ENCODE measurements at regions not wholly inside any gene's neighbourhood (a gene's known extent, or its start where the extent isn't known, plus 50 kb on each side); places are given as distances from the start of the nearest gene placed in this dataset.

DNA sequence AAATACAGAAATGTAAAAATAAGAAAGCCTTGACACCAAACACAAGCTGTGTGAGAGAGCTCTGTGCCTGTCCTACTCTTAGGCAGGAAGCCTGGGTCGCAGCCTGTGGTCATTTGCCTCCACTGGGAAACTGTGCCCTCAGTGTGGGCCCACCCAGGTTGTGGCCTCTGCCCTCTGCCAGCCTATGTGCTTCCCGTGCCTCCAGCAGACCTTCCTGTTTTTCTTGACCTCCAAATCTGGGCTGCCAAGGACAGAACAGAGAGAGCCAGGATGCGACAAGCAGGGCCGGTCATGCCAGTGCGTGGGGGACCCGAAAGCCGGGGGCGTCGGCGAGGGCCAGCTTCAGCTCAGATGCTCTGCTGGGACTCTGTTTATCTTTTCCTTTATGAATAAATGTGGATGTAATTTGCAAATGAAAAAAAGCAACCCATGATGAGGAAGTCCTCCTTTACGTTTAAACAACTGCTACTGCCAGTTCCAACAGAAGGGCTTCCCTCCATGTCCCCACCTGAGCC lies 189.2 kb upstream of the EXOC2 start:
- no peak overlapping the region for H3K4me3 ChIP-seq (ENCODE audit: low read depth in 1 of 2, low read length in 2 of 2)
- H3K4me2 ChIP-seq (ENCODE audit: insufficient read depth, low read length): no peak overlapping the region
- H2AFZ ChIP-seq (ENCODE audit: low read depth, low read length): no peak overlapping the region
- DNase-seq: no peak
- H4K20me1 ChIP-seq (ENCODE audit: insufficient read depth, low read length): no peaks in the 10 kb centered on the region
- no peak for ATAC-seq (ENCODE audit: insufficient read depth, low read depth)
- H3K79me2 ChIP-seq (ENCODE audit: insufficient read depth, low read length): no peaks in the 10 kb centered on the region
- no peaks in the 10 kb centered on the region for H3K36me3 ChIP-seq (ENCODE audit: insufficient read depth, low read length)
- TF ChIP-seq, protein P1, sequence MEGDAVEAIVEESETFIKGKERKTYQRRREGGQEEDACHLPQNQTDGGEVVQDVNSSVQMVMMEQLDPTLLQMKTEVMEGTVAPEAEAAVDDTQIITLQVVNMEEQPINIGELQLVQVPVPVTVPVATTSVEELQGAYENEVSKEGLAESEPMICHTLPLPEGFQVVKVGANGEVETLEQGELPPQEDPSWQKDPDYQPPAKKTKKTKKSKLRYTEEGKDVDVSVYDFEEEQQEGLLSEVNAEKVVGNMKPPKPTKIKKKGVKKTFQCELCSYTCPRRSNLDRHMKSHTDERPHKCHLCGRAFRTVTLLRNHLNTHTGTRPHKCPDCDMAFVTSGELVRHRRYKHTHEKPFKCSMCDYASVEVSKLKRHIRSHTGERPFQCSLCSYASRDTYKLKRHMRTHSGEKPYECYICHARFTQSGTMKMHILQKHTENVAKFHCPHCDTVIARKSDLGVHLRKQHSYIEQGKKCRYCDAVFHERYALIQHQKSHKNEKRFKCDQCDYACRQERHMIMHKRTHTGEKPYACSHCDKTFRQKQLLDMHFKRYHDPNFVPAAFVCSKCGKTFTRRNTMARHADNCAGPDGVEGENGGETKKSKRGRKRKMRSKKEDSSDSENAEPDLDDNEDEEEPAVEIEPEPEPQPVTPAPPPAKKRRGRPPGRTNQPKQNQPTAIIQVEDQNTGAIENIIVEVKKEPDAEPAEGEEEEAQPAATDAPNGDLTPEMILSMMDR (IDR thresholded peaks at IDR 0.05; ENCODE audit: borderline replicate concordance, extremely low read depth, low read length, poor library complexity, severe bottlenecking): no peak
- TF ChIP-seq EZH2 (IDR thresholded peaks at IDR 0.05; ENCODE audit: borderline replicate concordance, low read depth, low read length, severe bottlenecking): no peak
- no peak overlapping the region for H3K9ac ChIP-seq (ENCODE audit: low read depth, low read length)
- peaks cover 11% of the 10 kb centered on the region for H3K27me3 ChIP-seq (ENCODE audit: insufficient read depth, low read length, poor library complexity)
- no peaks in the 10 kb centered on the region for H3K9me3 ChIP-seq (ENCODE audit: insufficient read depth, low read length, severe bottlenecking)
- H3K4me1 ChIP-seq (ENCODE audit: insufficient read depth, low read length): no peaks in the 10 kb centered on the region
- H3K27ac ChIP-seq (ENCODE audit: low read length): no peak overlapping the region

DNA sequence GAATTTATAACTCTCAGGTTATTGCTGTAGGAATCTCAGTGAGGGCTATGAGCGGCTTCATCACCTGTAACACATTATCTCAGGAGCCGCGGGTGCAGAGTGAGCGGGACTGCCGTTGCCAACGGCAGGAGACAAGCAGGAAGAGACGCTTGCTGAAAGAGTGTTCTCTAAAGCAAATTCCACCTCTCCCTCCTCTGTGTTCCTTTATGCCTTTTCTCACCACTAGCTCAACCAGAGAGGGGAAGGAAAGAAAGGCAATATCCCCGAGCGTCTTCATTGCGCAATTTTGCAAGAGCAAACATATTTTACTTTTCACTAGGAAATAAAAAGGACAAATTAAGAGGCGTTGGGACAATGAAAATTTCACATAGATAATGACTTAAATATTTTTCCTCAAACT lies 185.2 kb upstream of the EXOC2 start:
- ATAC-seq (ENCODE audit: insufficient read depth, low read depth) (no peak), DNase-seq (no peak)
- no peak overlapping the region for H3K27ac ChIP-seq (ENCODE audit: low read length)
- no peaks in the 10 kb centered on the region for H3K4me1 ChIP-seq (ENCODE audit: insufficient read depth, low read length)
- no peaks in the 10 kb centered on the region for H3K79me2 ChIP-seq (ENCODE audit: insufficient read depth, low read length)
- no peak overlapping the region for H2AFZ ChIP-seq (ENCODE audit: low read depth, low read length)
- H3K36me3 ChIP-seq (ENCODE audit: insufficient read depth, low read length): no peaks in the 10 kb centered on the region
- no peak overlapping the region for H3K4me3 ChIP-seq (ENCODE audit: low read depth in 1 of 2, low read length in 2 of 2)
- no peaks in the 10 kb centered on the region for H3K9me3 ChIP-seq (ENCODE audit: insufficient read depth, low read length, severe bottlenecking)
- TF ChIP-seq EZH2 (IDR thresholded peaks at IDR 0.05; ENCODE audit: borderline replicate concordance, low read depth, low read length, severe bottlenecking): no peak
- TF ChIP-seq, protein P1 (IDR thresholded peaks at IDR 0.05; ENCODE audit: borderline replicate concordance, extremely low read depth, low read length, poor library complexity, severe bottlenecking): no peak
- no peaks in the 10 kb centered on the region for H4K20me1 ChIP-seq (ENCODE audit: insufficient read depth, low read length)
- peaks cover 2% of the 10 kb centered on the region for H3K27me3 ChIP-seq (ENCODE audit: insufficient read depth, low read length, poor library complexity)
- H3K4me2 ChIP-seq (ENCODE audit: insufficient read depth, low read length): no peak overlapping the region
- no peak overlapping the region for H3K9ac ChIP-seq (ENCODE audit: low read depth, low read length)

DNA sequence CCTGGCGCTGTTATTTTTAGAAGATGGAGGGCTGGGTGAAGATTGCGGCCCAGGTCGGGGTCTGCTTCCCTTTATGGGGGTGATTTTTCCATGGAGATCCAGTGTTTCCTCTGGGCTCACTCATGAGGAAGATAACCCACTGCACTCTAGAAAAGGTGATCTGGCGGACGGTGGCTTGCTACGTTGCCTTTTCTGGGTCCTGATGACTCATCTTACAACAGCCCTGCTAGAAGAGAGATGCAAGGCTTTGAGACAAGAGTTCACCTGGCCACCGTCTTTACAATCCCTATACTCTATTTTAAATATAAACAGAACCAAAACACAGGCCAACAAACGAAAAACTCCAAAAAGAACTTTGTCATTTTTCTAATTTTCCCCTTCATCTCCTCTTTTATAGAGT lies 182.1 kb upstream of the EXOC2 start:
- TF ChIP-seq, protein P1 (IDR thresholded peaks at IDR 0.05; ENCODE audit: borderline replicate concordance, extremely low read depth, low read length, poor library complexity, severe bottlenecking): no peak
- no peak for TF ChIP-seq EZH2 (IDR thresholded peaks at IDR 0.05; ENCODE audit: borderline replicate concordance, low read depth, low read length, severe bottlenecking)
- Histone ChIP-seq H3K79me2 (ENCODE audit: insufficient read depth, low read length) (no peaks in the 10 kb centered on the region), H4K20me1 (ENCODE audit: insufficient read depth, low read length) (no peaks in the 10 kb centered on the region), H3K27me3 (ENCODE audit: insufficient read depth, low read length, poor library complexity) (peaks cover 2% of the 10 kb centered on the region), H3K9ac (ENCODE audit: low read depth, low read length) (no peak overlapping the region), H3K4me3 (ENCODE audit: low read depth in 1 of 2, low read length in 2 of 2) (no peak overlapping the region), H2AFZ (ENCODE audit: low read depth, low read length) (no peak overlapping the region), H3K36me3 (ENCODE audit: insufficient read depth, low read length) (no peaks in the 10 kb centered on the region), H3K9me3 (ENCODE audit: insufficient read depth, low read length, severe bottlenecking) (no peaks in the 10 kb centered on the region), H3K4me2 (ENCODE audit: insufficient read depth, low read length) (no peak overlapping the region), H3K4me1 (ENCODE audit: insufficient read depth, low read length) (no peaks in the 10 kb centered on the region), H3K27ac (ENCODE audit: low read length) (no peak overlapping the region)
- DNase-seq: no peak
- no peak for ATAC-seq (ENCODE audit: insufficient read depth, low read depth)

Measured in DND-41 (cell line).